Cardiac fibroblast (primary cell): ENCODE measurements at regions not wholly inside any gene's neighbourhood (a gene's known extent, or its start where the extent isn't known, plus 50 kb on each side); places are given as distances from the start of the nearest gene placed in this dataset.
A peak's percentile ranks its signal among the peaks of the same experiment; 100 is the strongest.
"Not testable (repeated sequence)": the region's sequence is repeated elsewhere in the genome, so short reads cannot be mapped to it uniquely, and the experiment has no call there.

Experiments
- DNase-seq, 2 donors: peaks; one replicate each; pipeline versions ENCODE4 v3.0.0 to v3.0.0-alpha.2; 2010; ENCODE audit warnings: low read depth in 2 of 2
- H3K4me3 ChIP-seq, 2 donors: replicated peaks in 1 of 2; 1 replicate in 1 of 2; 2 replicates in 1 of 2; pipeline ENCODE4 v1.5.1; 2011; ENCODE audit warnings: low read depth in 2 of 2, low read length in 2 of 2, mild to moderate bottlenecking in 2 of 2, moderate library complexity in 1 of 2
- CTCF ChIP-seq: IDR thresholded peaks from one replicate; pipeline ENCODE4 v1.5.1; 2011; ENCODE audit warnings: low read depth, mild to moderate bottlenecking, low read length, inconsistent platforms

GRCh38 chr14:51360592-51360991 lies 120.5 kb downstream of the TMX1 start:
- no peak for DNase-seq
- TF ChIP-seq CTCF: no peak
- H3K4me3 ChIP-seq: no peak overlapping the region

- TF ChIP-seq CTCF: no peak
- H3K4me3 ChIP-seq: no peak overlapping the region
- peak; percentile 60 to 62 for DNase-seq
These were observed 125.4 kb downstream of the TMX1 start for GRCh38 chr14:51365241-51365965.

- not testable (repeated sequence) for H3K4me3 ChIP-seq, DNase-seq
These were observed 126.4 kb downstream of the TMX1 start for GRCh38 chr14:51366460-51366859.

- not testable (repeated sequence) for H3K4me3 ChIP-seq, DNase-seq
These were observed 127.0 kb downstream of the TMX1 start for GRCh38 chr14:51366866-51367599.

GRCh38 chr14:51367600-51367931 lies 127.5 kb downstream of the TMX1 start:
- peak; percentile 50 to 69 for DNase-seq

GRCh38 chr14:51368721-51369163 lies 128.7 kb downstream of the TMX1 start:
- TF ChIP-seq CTCF: no peak
- H3K4me3 ChIP-seq: no peak overlapping the region
- peak; percentile 90 to 95 for DNase-seq

More at GRCh38 chr14:51367600-51367931, 127.5 kb downstream of the TMX1 start:
- no peak for TF ChIP-seq CTCF
- no peak overlapping the region for H3K4me3 ChIP-seq

GRCh38 chr14:51369814-51370213 lies 129.8 kb downstream of the TMX1 start:
- peak in 1 of 2 donors; percentile 27 for DNase-seq
- TF ChIP-seq CTCF: peak; percentile 12
- no peak overlapping the region for H3K4me3 ChIP-seq
